Osteocyte (in vitro differentiated cells): ENCODE measurements at regions not wholly inside any gene's neighbourhood (a gene's known extent, or its start where the extent isn't known, plus 50 kb on each side); places are given as distances from the start of the nearest gene placed in this dataset.

Experiments used
- DNase-seq: peaks from one replicate; pipeline ENCODE4 v3.0.0; 2021; ENCODE audit warnings: mixed read lengths; ENCODE audit not compliant: unreplicated experiment; ENCODE audit errors: extremely low spot score
- H3K27ac Mint-ChIP-seq: one replicate; pipeline ENCODE4 v1.8.0; 2021; ENCODE audit warnings: mild to moderate bottlenecking, mixed read lengths; ENCODE audit not compliant: unreplicated experiment
- H3K27me3 Mint-ChIP-seq: one replicate; pipeline ENCODE4 v1.8.0; 2021; ENCODE audit warnings: mixed read lengths; ENCODE audit not compliant: unreplicated experiment
- H3K36me3 Mint-ChIP-seq: one replicate; pipeline ENCODE4 v1.8.0; 2021; ENCODE audit warnings: mixed read lengths; ENCODE audit not compliant: unreplicated experiment
- H3K4me1 Mint-ChIP-seq: one replicate; pipeline ENCODE4 v1.8.0; 2021; ENCODE audit warnings: mixed read lengths; ENCODE audit not compliant: unreplicated experiment
- H3K4me3 Mint-ChIP-seq: one replicate; pipeline ENCODE4 v1.8.0; 2021; ENCODE audit warnings: mild to moderate bottlenecking, moderate library complexity, mixed read lengths; ENCODE audit not compliant: unreplicated experiment
- H3K9me3 Mint-ChIP-seq: one replicate; pipeline ENCODE4 v1.8.0; 2021; ENCODE audit warnings: mixed read lengths; ENCODE audit not compliant: unreplicated experiment
- TF ChIP-seq, protein P1 (sequence below): fragments of 200-600 bp; sonication (generic); IDR thresholded peaks from 2 replicates; pipeline ENCODE4 v1.5.0; 2021; ENCODE audit warnings: antibody characterized with exemption, mild to moderate bottlenecking, moderate library complexity

DNA sequence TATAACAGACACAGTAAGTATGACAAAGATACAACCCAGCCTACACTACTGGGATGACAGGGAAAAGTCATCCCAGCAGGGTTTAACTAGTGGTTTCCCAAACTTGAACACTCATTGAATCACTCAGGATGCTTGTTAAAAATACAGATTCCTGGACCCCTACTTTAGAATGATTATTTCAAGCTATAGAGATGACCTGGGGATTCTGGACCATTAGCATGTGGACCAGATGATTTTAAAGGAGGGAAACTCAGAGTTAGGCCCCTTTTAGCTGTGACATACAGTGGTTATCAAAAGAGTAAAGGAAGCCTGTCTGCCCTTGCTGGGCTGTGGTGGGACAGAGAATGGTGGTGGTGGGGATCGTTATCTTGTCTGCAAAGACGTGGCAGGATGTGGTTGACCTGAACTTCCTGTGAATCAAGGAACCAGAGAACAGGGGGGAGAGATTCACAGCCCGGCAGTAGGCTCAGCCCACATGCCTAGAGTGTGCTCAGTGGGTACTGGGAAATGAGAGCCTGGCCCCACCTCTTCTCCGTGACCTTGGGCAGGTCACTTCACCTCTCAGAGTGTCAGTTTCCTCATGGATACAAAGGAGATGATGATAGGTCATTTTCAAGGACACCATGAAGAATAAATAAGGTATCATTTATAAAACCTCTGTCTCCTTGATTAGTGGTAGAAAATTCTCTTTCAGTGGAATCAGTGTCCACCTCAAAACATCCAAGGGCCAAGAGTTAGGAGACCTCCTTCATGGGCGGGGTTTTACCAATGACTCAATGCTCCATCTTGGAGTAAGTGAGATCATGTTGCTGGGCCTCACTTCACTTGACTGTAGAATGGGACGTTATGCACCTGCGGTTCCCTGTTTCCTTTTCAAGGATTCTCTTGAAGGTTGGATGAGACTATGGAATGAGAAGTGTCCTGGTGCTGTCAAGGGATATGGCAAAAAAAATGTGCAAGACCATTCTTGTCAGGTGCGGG, 306.5 kb downstream of the RPLP1 start:
- H3K4me1 Mint-ChIP-seq, result peaks cover 32% of the 10 kb centered on the region
- no peak overlapping the region for H3K4me3 Mint-ChIP-seq
- no peak for DNase-seq
- no peaks in the 10 kb centered on the region for H3K9me3 Mint-ChIP-seq
- TF ChIP-seq, protein P1, sequence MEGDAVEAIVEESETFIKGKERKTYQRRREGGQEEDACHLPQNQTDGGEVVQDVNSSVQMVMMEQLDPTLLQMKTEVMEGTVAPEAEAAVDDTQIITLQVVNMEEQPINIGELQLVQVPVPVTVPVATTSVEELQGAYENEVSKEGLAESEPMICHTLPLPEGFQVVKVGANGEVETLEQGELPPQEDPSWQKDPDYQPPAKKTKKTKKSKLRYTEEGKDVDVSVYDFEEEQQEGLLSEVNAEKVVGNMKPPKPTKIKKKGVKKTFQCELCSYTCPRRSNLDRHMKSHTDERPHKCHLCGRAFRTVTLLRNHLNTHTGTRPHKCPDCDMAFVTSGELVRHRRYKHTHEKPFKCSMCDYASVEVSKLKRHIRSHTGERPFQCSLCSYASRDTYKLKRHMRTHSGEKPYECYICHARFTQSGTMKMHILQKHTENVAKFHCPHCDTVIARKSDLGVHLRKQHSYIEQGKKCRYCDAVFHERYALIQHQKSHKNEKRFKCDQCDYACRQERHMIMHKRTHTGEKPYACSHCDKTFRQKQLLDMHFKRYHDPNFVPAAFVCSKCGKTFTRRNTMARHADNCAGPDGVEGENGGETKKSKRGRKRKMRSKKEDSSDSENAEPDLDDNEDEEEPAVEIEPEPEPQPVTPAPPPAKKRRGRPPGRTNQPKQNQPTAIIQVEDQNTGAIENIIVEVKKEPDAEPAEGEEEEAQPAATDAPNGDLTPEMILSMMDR, result no peak
- H3K36me3 Mint-ChIP-seq, result peaks cover 3% of the 10 kb centered on the region
- H3K27ac Mint-ChIP-seq, result no peak overlapping the region
- peaks cover 11% of the 10 kb centered on the region for H3K27me3 Mint-ChIP-seq

DNA sequence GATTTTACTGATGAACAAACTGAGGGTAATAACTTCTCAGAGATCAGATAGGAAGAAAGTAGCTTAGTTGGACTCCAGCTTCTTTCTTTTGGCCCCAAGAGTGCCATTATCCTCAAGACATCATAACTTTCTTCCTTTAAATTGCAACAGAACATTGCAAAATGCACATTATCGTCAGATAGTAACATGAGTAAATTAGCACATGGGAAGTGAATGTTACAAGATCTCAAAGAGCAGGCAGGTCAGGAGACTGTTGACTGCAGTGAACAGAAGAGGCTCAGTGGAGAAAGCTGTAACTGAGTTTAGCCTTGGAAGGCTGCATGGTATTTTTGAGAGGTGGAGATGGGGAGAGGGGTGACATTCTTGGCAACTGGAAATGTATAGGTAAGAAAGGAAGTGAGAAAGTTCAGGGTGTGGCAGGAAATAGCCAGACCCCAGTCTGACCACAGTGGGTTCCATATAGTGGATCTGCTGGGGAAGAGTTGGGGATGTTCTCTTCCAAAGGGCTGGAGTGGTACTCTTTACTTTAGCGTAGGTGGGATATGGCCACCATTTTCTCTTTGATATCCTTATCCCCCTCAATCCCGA, 307.7 kb downstream of the RPLP1 start:
- Mint-ChIP-seq H3K4me3 (no peak overlapping the region), H3K4me1 (peaks cover 29% of the 10 kb centered on the region), H3K27ac (peak overlapping the region; percentile 72), H3K36me3 (peaks cover 3% of the 10 kb centered on the region), H3K9me3 (no peaks in the 10 kb centered on the region), H3K27me3 (peaks cover 6% of the 10 kb centered on the region)
- TF ChIP-seq, protein P1, result no peak
- DNase-seq, result no peak

DNA sequence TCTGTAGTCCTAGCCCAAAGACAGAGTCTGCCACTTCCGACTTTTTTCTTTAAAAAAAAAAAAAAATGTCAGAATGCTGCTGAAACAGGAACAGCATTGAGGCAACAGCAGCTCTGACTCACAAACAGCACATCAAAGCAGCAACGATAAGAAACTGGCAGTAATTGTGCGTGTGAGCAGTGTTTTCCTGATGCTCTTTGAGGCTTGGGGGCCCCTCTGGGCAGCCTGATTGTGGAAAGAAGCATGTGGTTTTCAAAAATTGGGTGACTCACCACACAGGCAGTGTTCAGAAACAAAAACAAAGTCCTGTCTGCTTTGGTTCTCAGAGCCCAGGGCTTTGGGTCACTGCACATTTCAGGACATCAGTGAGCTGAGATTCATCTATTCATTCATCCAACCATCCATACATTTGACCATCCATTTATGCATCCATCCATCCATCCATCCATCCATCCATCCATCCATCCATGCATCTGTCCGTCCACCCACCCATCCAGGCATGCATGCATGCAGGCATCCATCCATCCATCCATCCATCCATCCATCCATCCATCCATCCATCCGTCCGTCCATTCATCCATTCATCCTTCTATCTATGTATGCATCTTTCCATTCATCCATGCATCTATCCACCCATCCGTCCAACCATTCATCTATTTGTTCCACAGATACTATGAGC, 308.4 kb downstream of the RPLP1 start:
- no peaks in the 10 kb centered on the region for H3K9me3 Mint-ChIP-seq
- peaks cover 6% of the 10 kb centered on the region for H3K27me3 Mint-ChIP-seq
- peaks cover 23% of the 10 kb centered on the region for H3K4me1 Mint-ChIP-seq
- H3K27ac Mint-ChIP-seq, result peak overlapping the region; percentile 72
- no peak overlapping the region for H3K4me3 Mint-ChIP-seq
- DNase-seq, result no peak
- no peaks in the 10 kb centered on the region for H3K36me3 Mint-ChIP-seq
- TF ChIP-seq, protein P1, result no peak

DNA sequence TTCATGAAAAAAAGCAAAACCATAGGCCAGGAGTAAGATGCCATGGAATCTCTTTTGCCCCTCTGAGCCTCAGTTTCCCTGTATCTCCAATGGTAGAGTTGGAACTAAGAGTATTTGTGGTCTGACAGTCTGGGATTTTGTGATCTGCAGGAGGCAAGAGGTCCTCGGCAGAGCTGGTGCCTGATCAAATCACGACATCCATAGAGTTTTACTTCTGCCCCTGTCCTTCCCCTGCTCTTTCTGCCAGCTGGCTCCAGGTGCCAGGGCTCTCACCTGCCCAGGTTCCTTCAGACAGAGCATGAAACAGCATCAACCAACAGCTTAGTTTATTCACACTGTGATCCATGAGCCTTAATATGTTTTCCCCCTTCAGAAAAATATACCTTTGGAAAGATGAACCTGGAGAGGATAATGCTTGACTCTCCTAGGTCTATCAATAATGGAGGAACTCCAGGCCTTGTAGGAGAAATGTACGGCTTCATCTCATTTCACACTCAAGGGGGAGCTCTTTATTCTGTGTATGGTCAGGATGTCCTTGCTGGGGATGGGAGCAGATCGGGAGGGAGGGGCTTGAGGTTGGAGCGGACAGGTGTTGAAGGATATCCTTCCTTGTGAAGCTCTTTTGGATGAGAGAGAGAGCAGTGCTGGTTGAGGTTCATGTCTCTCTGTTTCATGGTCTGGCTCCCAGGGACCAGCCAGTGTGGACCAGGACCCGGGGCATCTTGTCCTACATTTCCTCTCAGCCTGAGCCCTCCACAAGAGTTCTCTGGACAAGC, 309.9 kb downstream of the RPLP1 start:
- Mint-ChIP-seq H3K27ac (no peak overlapping the region), H3K36me3 (no peaks in the 10 kb centered on the region), H3K4me3 (no peak overlapping the region), H3K4me1 (peaks cover 23% of the 10 kb centered on the region), H3K27me3 (peaks cover 14% of the 10 kb centered on the region), H3K9me3 (peaks cover 7% of the 10 kb centered on the region)
- TF ChIP-seq, protein P1, result peak; percentile 14
- no peak for DNase-seq
